Neural cell (in vitro differentiated cells): ENCODE measurements at regions not wholly inside any gene's neighbourhood (a gene's known extent, or its start where the extent isn't known, plus 50 kb on each side); places are given as distances from the start of the nearest gene placed in this dataset.

Source experiments
- H2AFZ ChIP-seq: fragments of 200-600, 300-800 bp; sonication (generic), shearing (Covaris generic); 2 replicates; pipeline ENCODE4 v1.6.0; 2014; ENCODE audit warnings: low read depth, mild to moderate bottlenecking, antibody characterized with exemption, low read length, moderate library complexity
- H3F3A ChIP-seq: fragments of 200-600 bp; shearing (Covaris generic); 2 replicates; pipeline ENCODE4 v1.6.1; 2016; ENCODE audit warnings: mild to moderate bottlenecking, moderate library complexity, mixed read lengths, antibody characterized with exemption, low read length; ENCODE audit not compliant: insufficient read depth, poor library complexity, severe bottlenecking
- H3K27ac ChIP-seq: fragments of 200-600, 300-800 bp; sonication (generic), shearing (Covaris generic); 2 replicates; pipeline ENCODE4 v1.5.1; 2014; ENCODE audit warnings: mild to moderate bottlenecking, low read length, moderate library complexity
- H3K27me3 ChIP-seq: fragments of 300-800, 200-600 bp; sonication (generic), shearing (Covaris generic); 2 replicates; pipeline ENCODE4 v1.6.0; 2014; ENCODE audit warnings: mild to moderate bottlenecking, low read depth, low read length, moderate library complexity; ENCODE audit not compliant: insufficient read depth
- H3K36me3 ChIP-seq: fragments of 300-800, 200-600 bp; sonication (generic), shearing (Covaris generic); 2 replicates; pipeline ENCODE4 v1.5.1; 2014; ENCODE audit warnings: mild to moderate bottlenecking, antibody characterized with exemption, low read length, moderate library complexity; ENCODE audit not compliant: insufficient read depth
- H3K4me2 ChIP-seq: fragments of 300-800, 200-600 bp; sonication (generic), shearing (Covaris generic); 2 replicates; pipeline ENCODE4 v1.6.0; 2014; ENCODE audit warnings: mild to moderate bottlenecking, low read length
- H3K4me3 ChIP-seq: fragments of 300-800, 200-600 bp; sonication (generic), shearing (Covaris generic); 2 replicates; pipeline ENCODE4 v1.5.1; 2014; ENCODE audit warnings: mild to moderate bottlenecking, low read length, moderate library complexity
- H3K79me2 ChIP-seq: fragments of 200-600 bp; shearing (Covaris generic); replicated peaks from 2 replicates; pipeline ENCODE4 v1.6.0; 2014; ENCODE audit warnings: mild to moderate bottlenecking, low read length, moderate library complexity; ENCODE audit not compliant: insufficient read depth
- H3K9ac ChIP-seq: fragments of 300-800, 200-600 bp; sonication (generic), shearing (Covaris generic); 2 replicates; pipeline ENCODE4 v1.6.1; 2016; ENCODE audit warnings: mild to moderate bottlenecking, low read length, mixed read lengths
- H3K9me2 ChIP-seq: fragments of 200-600 bp; shearing (Covaris generic); 2 replicates; pipeline ENCODE4 v1.6.1; 2016; ENCODE audit warnings: mild to moderate bottlenecking, low read length, mixed read lengths; ENCODE audit not compliant: insufficient read depth
- H3K9me3 ChIP-seq: fragments of 200-600, 300-800 bp; sonication (generic), shearing (Covaris generic); 2 replicates; pipeline ENCODE4 v1.6.1; 2016; ENCODE audit warnings: mild to moderate bottlenecking, mixed run types, low read length, moderate library complexity, mixed read lengths
- H4K20me1 ChIP-seq: fragments of 200-600 bp; shearing (Covaris generic); 2 replicates; pipeline ENCODE4 v1.6.1; 2016; ENCODE audit warnings: mild to moderate bottlenecking, mixed run types; ENCODE audit not compliant: insufficient read depth
- EP300 ChIP-seq: fragments of 450-650 bp; conservative IDR thresholded peaks from 2 replicates; pipeline ENCODE4 v1.6.1; 2014; ENCODE audit warnings: antibody characterized with exemption, mild to moderate bottlenecking, moderate library complexity; ENCODE audit not compliant: poor library complexity, severe bottlenecking
- EZH2 ChIP-seq: fragments of 200-600, 300-800 bp; shearing (Covaris generic), sonication (generic); IDR thresholded peaks from 2 replicates; pipeline ENCODE4 v1.6.1; 2014; ENCODE audit warnings: antibody characterized with exemption, low read length, borderline replicate concordance, mild to moderate bottlenecking; ENCODE audit not compliant: insufficient read depth, poor library complexity, severe bottlenecking
- MXI1 ChIP-seq: fragments of 450-650 bp; conservative IDR thresholded peaks from 2 replicates; pipeline ENCODE4 v1.6.1; 2014; ENCODE audit warnings: antibody characterized with exemption, mild to moderate bottlenecking; ENCODE audit not compliant: poor library complexity, severe bottlenecking
- POLR2AphosphoS5 ChIP-seq: IDR thresholded peaks from 2 replicates; pipeline ENCODE4 v1.6.1; 2012
- RAD21 ChIP-seq: fragments of 450-650 bp; conservative IDR thresholded peaks from 2 replicates; pipeline ENCODE4 v1.6.1; 2014; ENCODE audit warnings: antibody characterized with exemption, mild to moderate bottlenecking, moderate library complexity
- SMC3 ChIP-seq: fragments of 450-650 bp; conservative IDR thresholded peaks from 2 replicates; pipeline ENCODE4 v1.6.1; 2014; ENCODE audit warnings: antibody characterized with exemption, mild to moderate bottlenecking, moderate library complexity; ENCODE audit not compliant: poor library complexity
- TAF1 ChIP-seq: IDR thresholded peaks from 2 replicates; pipeline ENCODE4 v1.6.1; 2012; ENCODE audit warnings: low read depth
- TF ChIP-seq, protein P1 (sequence below): IDR thresholded peaks from 2 replicates; pipeline ENCODE4 v1.6.1; 2012; ENCODE audit warnings: borderline replicate concordance
- TF ChIP-seq, protein P2 (sequence below): fragments of 450-650 bp; IDR thresholded peaks from 2 replicates; pipeline ENCODE4 v1.5.1; 2014; ENCODE audit warnings: antibody characterized with exemption, mild to moderate bottlenecking, moderate library complexity; ENCODE audit not compliant: poor library complexity, severe bottlenecking

DNA sequence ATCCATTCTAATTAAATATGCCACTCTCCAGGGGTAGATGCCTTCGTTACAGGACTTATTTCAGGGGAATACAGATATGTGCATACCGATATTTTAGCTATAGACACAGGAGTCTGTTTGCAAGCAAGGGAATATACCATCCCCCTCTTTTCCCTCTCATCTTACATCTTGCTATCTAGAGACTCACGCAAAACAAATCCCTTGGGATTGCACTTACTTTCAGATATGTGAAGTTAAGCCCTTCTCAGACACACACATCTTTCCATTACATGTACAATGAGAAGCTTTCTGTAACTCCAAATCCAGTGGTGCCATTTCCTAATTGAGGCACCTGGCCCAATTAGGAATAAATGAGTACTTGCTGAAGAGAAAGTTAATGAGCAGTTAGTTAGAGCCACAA lies 250.4 kb upstream of the FZD8 start:
- Histone ChIP-seq H3F3A (no peaks in the 10 kb centered on the region), H3K79me2 (no peaks in the 10 kb centered on the region), H3K36me3 (no peaks in the 10 kb centered on the region), H3K4me3 (no peak overlapping the region), H4K20me1 (no peaks in the 10 kb centered on the region), H3K4me2 (no peak overlapping the region), H3K27me3 (no peaks in the 10 kb centered on the region), H2AFZ (no peak overlapping the region), H3K9me2 (no peaks in the 10 kb centered on the region), H3K9me3 (no peaks in the 10 kb centered on the region), H3K27ac (no peak overlapping the region), H3K9ac (no peak overlapping the region)
- TF ChIP-seq SMC3 (no peak), TAF1 (no peak), EP300 (no peak), MXI1 (no peak), POLR2AphosphoS5 (no peak), RAD21 (no peak), EZH2 (no peak)
- TF ChIP-seq, protein P1, sequence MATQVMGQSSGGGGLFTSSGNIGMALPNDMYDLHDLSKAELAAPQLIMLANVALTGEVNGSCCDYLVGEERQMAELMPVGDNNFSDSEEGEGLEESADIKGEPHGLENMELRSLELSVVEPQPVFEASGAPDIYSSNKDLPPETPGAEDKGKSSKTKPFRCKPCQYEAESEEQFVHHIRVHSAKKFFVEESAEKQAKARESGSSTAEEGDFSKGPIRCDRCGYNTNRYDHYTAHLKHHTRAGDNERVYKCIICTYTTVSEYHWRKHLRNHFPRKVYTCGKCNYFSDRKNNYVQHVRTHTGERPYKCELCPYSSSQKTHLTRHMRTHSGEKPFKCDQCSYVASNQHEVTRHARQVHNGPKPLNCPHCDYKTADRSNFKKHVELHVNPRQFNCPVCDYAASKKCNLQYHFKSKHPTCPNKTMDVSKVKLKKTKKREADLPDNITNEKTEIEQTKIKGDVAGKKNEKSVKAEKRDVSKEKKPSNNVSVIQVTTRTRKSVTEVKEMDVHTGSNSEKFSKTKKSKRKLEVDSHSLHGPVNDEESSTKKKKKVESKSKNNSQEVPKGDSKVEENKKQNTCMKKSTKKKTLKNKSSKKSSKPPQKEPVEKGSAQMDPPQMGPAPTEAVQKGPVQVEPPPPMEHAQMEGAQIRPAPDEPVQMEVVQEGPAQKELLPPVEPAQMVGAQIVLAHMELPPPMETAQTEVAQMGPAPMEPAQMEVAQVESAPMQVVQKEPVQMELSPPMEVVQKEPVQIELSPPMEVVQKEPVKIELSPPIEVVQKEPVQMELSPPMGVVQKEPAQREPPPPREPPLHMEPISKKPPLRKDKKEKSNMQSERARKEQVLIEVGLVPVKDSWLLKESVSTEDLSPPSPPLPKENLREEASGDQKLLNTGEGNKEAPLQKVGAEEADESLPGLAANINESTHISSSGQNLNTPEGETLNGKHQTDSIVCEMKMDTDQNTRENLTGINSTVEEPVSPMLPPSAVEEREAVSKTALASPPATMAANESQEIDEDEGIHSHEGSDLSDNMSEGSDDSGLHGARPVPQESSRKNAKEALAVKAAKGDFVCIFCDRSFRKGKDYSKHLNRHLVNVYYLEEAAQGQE, result no peak
- TF ChIP-seq, protein P2, sequence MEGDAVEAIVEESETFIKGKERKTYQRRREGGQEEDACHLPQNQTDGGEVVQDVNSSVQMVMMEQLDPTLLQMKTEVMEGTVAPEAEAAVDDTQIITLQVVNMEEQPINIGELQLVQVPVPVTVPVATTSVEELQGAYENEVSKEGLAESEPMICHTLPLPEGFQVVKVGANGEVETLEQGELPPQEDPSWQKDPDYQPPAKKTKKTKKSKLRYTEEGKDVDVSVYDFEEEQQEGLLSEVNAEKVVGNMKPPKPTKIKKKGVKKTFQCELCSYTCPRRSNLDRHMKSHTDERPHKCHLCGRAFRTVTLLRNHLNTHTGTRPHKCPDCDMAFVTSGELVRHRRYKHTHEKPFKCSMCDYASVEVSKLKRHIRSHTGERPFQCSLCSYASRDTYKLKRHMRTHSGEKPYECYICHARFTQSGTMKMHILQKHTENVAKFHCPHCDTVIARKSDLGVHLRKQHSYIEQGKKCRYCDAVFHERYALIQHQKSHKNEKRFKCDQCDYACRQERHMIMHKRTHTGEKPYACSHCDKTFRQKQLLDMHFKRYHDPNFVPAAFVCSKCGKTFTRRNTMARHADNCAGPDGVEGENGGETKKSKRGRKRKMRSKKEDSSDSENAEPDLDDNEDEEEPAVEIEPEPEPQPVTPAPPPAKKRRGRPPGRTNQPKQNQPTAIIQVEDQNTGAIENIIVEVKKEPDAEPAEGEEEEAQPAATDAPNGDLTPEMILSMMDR, result no peak

GRCh38 chr10:35890676-35891495 lies 248.8 kb upstream of the FZD8 start:
- Histone ChIP-seq H3K27ac (no peak overlapping the region), H4K20me1 (no peaks in the 10 kb centered on the region), H3F3A (no peaks in the 10 kb centered on the region), H3K4me3 (no peak overlapping the region), H3K9ac (no peak overlapping the region), H2AFZ (no peak overlapping the region), H3K9me2 (no peaks in the 10 kb centered on the region), H3K9me3 (no peaks in the 10 kb centered on the region), H3K27me3 (no peaks in the 10 kb centered on the region), H3K79me2 (no peaks in the 10 kb centered on the region), H3K4me2 (no peak overlapping the region), H3K36me3 (no peaks in the 10 kb centered on the region)
- TF ChIP-seq EP300 (no peak), RAD21 (no peak), TAF1 (no peak)
